ENCODE measurements at regions not wholly inside any gene's neighbourhood (a gene's known extent, or its start where the extent isn't known, plus 50 kb on each side); places are given as distances from the start of the nearest gene placed in this dataset.

- H3K9me2 ChIP-seq (replicated peaks; ENCODE audit: control insufficient read depth, low read length): no peaks in the 10 kb centered on the region
- no peaks in the 10 kb centered on the region for H3K4me1 ChIP-seq (ENCODE audit: control insufficient read depth, low read length)
- no peaks in the 10 kb centered on the region for H3K79me2 ChIP-seq (ENCODE audit: control insufficient read depth, low read length)
- H3K36me3 ChIP-seq (ENCODE audit: control insufficient read depth, low read length): no peaks in the 10 kb centered on the region
- no peaks in the 10 kb centered on the region for H3K9me3 ChIP-seq (ENCODE audit: control insufficient read depth, insufficient read depth, low read length)
- no peak overlapping the region for H3K27ac ChIP-seq (ENCODE audit: low read depth, low read length)
- H3K27me3 ChIP-seq (ENCODE audit: control insufficient read depth, low read length): no peaks in the 10 kb centered on the region
- no peaks in the 10 kb centered on the region for H3F3A ChIP-seq (ENCODE audit: control insufficient read depth, insufficient read depth)
- no peak overlapping the region for H3K4me2 ChIP-seq (ENCODE audit: low read length)
- no peaks in the 10 kb centered on the region for H4K20me1 ChIP-seq (ENCODE audit: control insufficient read depth, insufficient read depth, low read depth, low read length)
- no peak overlapping the region for H3K4me3 ChIP-seq (ENCODE audit: low read length)
- TF ChIP-seq EZH2phosphoT487 (IDR thresholded peaks at IDR 0.05; ENCODE audit: borderline replicate concordance, low read length) (no peak), CTCF (IDR thresholded peaks at IDR 0.05; ENCODE audit: low read depth, low read length, poor library complexity, severe bottlenecking) (no peak)
Measured at GRCh38 chr12:33054371-33054770, 157.8 kb upstream of the PKP2 start.

GRCh38 chr12:33052141-33053051 is 155.8 kb upstream of the PKP2 start:
- Histone ChIP-seq H3K9me3 (ENCODE audit: control insufficient read depth, insufficient read depth, low read length) (no peaks in the 10 kb centered on the region), H3K79me2 (ENCODE audit: control insufficient read depth, low read length) (no peaks in the 10 kb centered on the region), H3K27me3 (ENCODE audit: control insufficient read depth, low read length) (no peaks in the 10 kb centered on the region), H3K4me1 (ENCODE audit: control insufficient read depth, low read length) (no peaks in the 10 kb centered on the region), H3F3A (ENCODE audit: control insufficient read depth, insufficient read depth) (no peaks in the 10 kb centered on the region), H4K20me1 (ENCODE audit: control insufficient read depth, insufficient read depth, low read depth, low read length) (no peaks in the 10 kb centered on the region), H3K9me2 (replicated peaks; ENCODE audit: control insufficient read depth, low read length) (no peaks in the 10 kb centered on the region), H3K4me2 (ENCODE audit: low read length) (no peak overlapping the region), H3K36me3 (ENCODE audit: control insufficient read depth, low read length) (no peaks in the 10 kb centered on the region), H3K27ac (ENCODE audit: low read depth, low read length) (no peak overlapping the region), H3K4me3 (ENCODE audit: low read length) (no peak overlapping the region)
- TF ChIP-seq EZH2phosphoT487 (IDR thresholded peaks at IDR 0.05; ENCODE audit: borderline replicate concordance, low read length) (no peak), CTCF (IDR thresholded peaks at IDR 0.05; ENCODE audit: low read depth, low read length, poor library complexity, severe bottlenecking) (no peak)

GRCh38 chr12:33047666-33048065 is 151.1 kb upstream of the PKP2 start:
- Histone ChIP-seq H3K27me3 (ENCODE audit: control insufficient read depth, low read length) (no peaks in the 10 kb centered on the region), H3F3A (ENCODE audit: control insufficient read depth, insufficient read depth) (no peaks in the 10 kb centered on the region), H3K27ac (ENCODE audit: low read depth, low read length) (no peak overlapping the region), H3K9me2 (replicated peaks; ENCODE audit: control insufficient read depth, low read length) (no peaks in the 10 kb centered on the region), H3K4me3 (ENCODE audit: low read length) (no peak overlapping the region), H3K4me2 (ENCODE audit: low read length) (no peak overlapping the region), H3K36me3 (ENCODE audit: control insufficient read depth, low read length) (no peaks in the 10 kb centered on the region), H3K4me1 (ENCODE audit: control insufficient read depth, low read length) (no peaks in the 10 kb centered on the region), H4K20me1 (ENCODE audit: control insufficient read depth, insufficient read depth, low read depth, low read length) (no peaks in the 10 kb centered on the region), H3K9me3 (ENCODE audit: control insufficient read depth, insufficient read depth, low read length) (no peaks in the 10 kb centered on the region), H3K79me2 (ENCODE audit: control insufficient read depth, low read length) (no peaks in the 10 kb centered on the region)
- no peak for TF ChIP-seq EZH2phosphoT487 (IDR thresholded peaks at IDR 0.05; ENCODE audit: borderline replicate concordance, low read length)
- no peak for TF ChIP-seq CTCF (IDR thresholded peaks at IDR 0.05; ENCODE audit: low read depth, low read length, poor library complexity, severe bottlenecking)
